SH-SY5Y (cell line): ENCODE measurements at regions not wholly inside any gene's neighbourhood (a gene's known extent, or its start where the extent isn't known, plus 50 kb on each side); places are given as distances from the start of the nearest gene placed in this dataset.

Source experiments
- GATA2 ChIP-seq: IDR thresholded peaks from 2 replicates; pipeline ENCODE4 v1.6.1; 2011; ENCODE audit warnings: mild to moderate bottlenecking, low read depth, low read length
- GATA3 ChIP-seq: IDR thresholded peaks from 2 replicates; pipeline ENCODE4 v1.6.1; 2011; ENCODE audit warnings: low read depth, mild to moderate bottlenecking, low read length, moderate library complexity

DNA sequence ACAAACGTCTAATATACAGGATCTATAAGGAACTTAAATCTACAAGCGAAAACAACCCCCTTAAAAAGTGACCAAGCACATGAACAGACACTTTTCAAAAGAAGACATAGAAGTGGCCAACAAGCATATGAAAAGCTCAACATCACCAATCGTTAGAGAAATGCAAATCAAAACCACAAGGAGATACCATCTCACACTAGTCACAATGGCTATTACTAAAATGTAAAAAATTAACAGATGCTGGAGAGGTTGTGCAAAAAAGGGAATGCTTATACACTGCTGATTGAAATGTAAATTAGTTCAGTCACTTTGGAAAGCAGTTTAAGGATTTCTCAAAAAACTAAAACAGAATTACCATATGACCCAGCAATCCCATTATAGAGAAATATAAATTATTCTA lies 1148.5 kb upstream of the FAM98A start:
- TF ChIP-seq GATA2: no peak
- no peak for TF ChIP-seq GATA3
